Osteoblast (primary cell): ENCODE measurements at regions not wholly inside any gene's neighbourhood (a gene's known extent, or its start where the extent isn't known, plus 50 kb on each side); places are given as distances from the start of the nearest gene placed in this dataset.

Experiments used
- DNase-seq: peaks from one replicate; pipeline ENCODE4 v3.0.0; 2011; ENCODE audit warnings: low spot score, mixed read lengths; ENCODE audit not compliant: insufficient read length; ENCODE audit errors: missing footprints
- H2AFZ ChIP-seq: 2 replicates; pipeline ENCODE4 v1.6.0; 2011; ENCODE audit warnings: mild to moderate bottlenecking, low read length
- H3K27ac ChIP-seq: 2 replicates; pipeline ENCODE4 v1.5.1; 2011; ENCODE audit warnings: mild to moderate bottlenecking, low read depth, low read length, moderate library complexity
- H3K27me3 ChIP-seq: 2 replicates; pipeline ENCODE4 v1.6.0; 2012; ENCODE audit warnings: mild to moderate bottlenecking, control low read depth, inconsistent platforms, low read length, moderate library complexity; ENCODE audit not compliant: insufficient read depth
- H3K36me3 ChIP-seq: 2 replicates; pipeline ENCODE4 v1.5.1; 2011; ENCODE audit warnings: mild to moderate bottlenecking, low read length, control low read depth, moderate library complexity; ENCODE audit not compliant: insufficient read depth
- H3K4me1 ChIP-seq: 2 replicates; pipeline ENCODE4 v1.5.1; 2011; ENCODE audit warnings: mild to moderate bottlenecking, low read length, control low read depth, moderate library complexity; ENCODE audit not compliant: insufficient read depth
- H3K4me2 ChIP-seq: 2 replicates; pipeline ENCODE4 v1.6.0; 2011; ENCODE audit warnings: mild to moderate bottlenecking, low read length; ENCODE audit not compliant: insufficient read depth
- H3K4me3 ChIP-seq: fragments of 200-600 bp; sonication (generic); 3 replicates; pipeline ENCODE4 v1.5.1; 2012; ENCODE audit warnings: mild to moderate bottlenecking, low read length, inconsistent platforms; ENCODE audit not compliant: insufficient read depth
- H3K79me2 ChIP-seq: 2 replicates; pipeline ENCODE4 v1.6.0; 2012; ENCODE audit warnings: mild to moderate bottlenecking, low read length, control low read depth, inconsistent platforms; ENCODE audit not compliant: insufficient read depth
- H3K9me3 ChIP-seq: 2 replicates; pipeline ENCODE4 v1.5.1; 2011; ENCODE audit warnings: low read depth, low read length, control low read depth
- H4K20me1 ChIP-seq: 2 replicates; pipeline ENCODE4 v1.6.0; 2012; ENCODE audit warnings: mild to moderate bottlenecking, low read length, control low read depth; ENCODE audit not compliant: insufficient read depth
- CTCF ChIP-seq: IDR thresholded peaks from 2 replicates; pipeline ENCODE4 v1.5.1; 2011; ENCODE audit warnings: mild to moderate bottlenecking, low read depth, low read length, moderate library complexity; ENCODE audit errors: extremely low read depth

GRCh38 chr15:70347321-70348225, 249.9 kb upstream of the TLE3 start:
- peaks cover 44% of the 10 kb centered on the region for H3K27me3 ChIP-seq
- TF ChIP-seq CTCF, result no peak
- DNase-seq, result no peak
- no peak overlapping the region for H2AFZ ChIP-seq
- no peak overlapping the region for H3K27ac ChIP-seq
- no peaks in the 10 kb centered on the region for H3K79me2 ChIP-seq
- no peak overlapping the region for H3K4me2 ChIP-seq
- no peaks in the 10 kb centered on the region for H4K20me1 ChIP-seq
- H3K4me3 ChIP-seq, result no peak overlapping the region
- no peaks in the 10 kb centered on the region for H3K36me3 ChIP-seq
- H3K9me3 ChIP-seq, result no peaks in the 10 kb centered on the region
- no peaks in the 10 kb centered on the region for H3K4me1 ChIP-seq

GRCh38 chr15:70345251-70346019, 247.7 kb upstream of the TLE3 start:
- H4K20me1 ChIP-seq, result no peaks in the 10 kb centered on the region
- H3K4me3 ChIP-seq, result no peak overlapping the region
- H3K36me3 ChIP-seq, result no peaks in the 10 kb centered on the region
- H2AFZ ChIP-seq, result no peak overlapping the region
- no peaks in the 10 kb centered on the region for H3K9me3 ChIP-seq
- no peak for DNase-seq
- peaks cover 31% of the 10 kb centered on the region for H3K27me3 ChIP-seq
- H3K27ac ChIP-seq, result no peak overlapping the region
- H3K4me1 ChIP-seq, result no peaks in the 10 kb centered on the region
- no peaks in the 10 kb centered on the region for H3K79me2 ChIP-seq
- H3K4me2 ChIP-seq, result no peak overlapping the region
- no peak for TF ChIP-seq CTCF

- Histone ChIP-seq H2AFZ (no peak overlapping the region), H3K36me3 (no peaks in the 10 kb centered on the region), H3K4me2 (no peak overlapping the region), H3K27me3 (peaks cover 27% of the 10 kb centered on the region), H3K9me3 (no peaks in the 10 kb centered on the region), H3K4me3 (no peak overlapping the region), H3K79me2 (no peaks in the 10 kb centered on the region), H3K27ac (no peak overlapping the region), H3K4me1 (no peaks in the 10 kb centered on the region), H4K20me1 (no peaks in the 10 kb centered on the region)
- DNase-seq, result no peak
- TF ChIP-seq CTCF, result no peak
Observed at GRCh38 chr15:70344666-70345065, 246.9 kb upstream of the TLE3 start.
